HCT116 (cell line): ENCODE measurements at regions not wholly inside any gene's neighbourhood (a gene's known extent, or its start where the extent isn't known, plus 50 kb on each side); places are given as distances from the start of the nearest gene placed in this dataset.

ENCODE experiments used
- CEBPB ChIP-seq: IDR thresholded peaks from 2 replicates; pipeline ENCODE4 v1.6.1; 2012; ENCODE audit warnings: low read depth
- POLR2AphosphoS5 ChIP-seq: IDR thresholded peaks from 2 replicates; pipeline ENCODE4 v1.6.1; 2011; ENCODE audit warnings: mild to moderate bottlenecking, low read depth, low read length, moderate library complexity
- SRF ChIP-seq: IDR thresholded peaks from 2 replicates; pipeline ENCODE4 v1.6.1; 2012; ENCODE audit warnings: low read depth
- YY1 ChIP-seq: IDR thresholded peaks from 2 replicates; pipeline ENCODE4 v1.6.1; 2011; ENCODE audit warnings: low read length, low read depth, moderate library complexity, mild to moderate bottlenecking; ENCODE audit not compliant: insufficient replicate concordance; ENCODE audit errors: extremely low read depth
- TF ChIP-seq, protein P1 (sequence below), 3 experiments: fragments of 200-600 bp in 1 of 3; sonication (generic) in 1 of 3; IDR thresholded peaks in 2 of 3; conservative IDR thresholded peaks in 1 of 3; 2 replicates each; pipeline ENCODE4 v1.5.1; 2012 to 2017; ENCODE audit warnings: low read depth in 2 of 3, low read length in 2 of 3, antibody characterized with exemption in 1 of 3, borderline replicate concordance in 1 of 3, control low read depth in 1 of 3, mild to moderate bottlenecking in 1 of 3, mixed read lengths in 1 of 3, mixed run types in 1 of 3, moderate library complexity in 1 of 3; ENCODE audit not compliant: insufficient read depth in 1 of 3
- TF ChIP-seq, protein P2 (sequence below): IDR thresholded peaks from 2 replicates; pipeline ENCODE4 v1.6.1; 2011; ENCODE audit warnings: mild to moderate bottlenecking, low read length, moderate library complexity; ENCODE audit not compliant: insufficient replicate concordance; ENCODE audit errors: extremely low read depth

GRCh38 chrX:117510453-117510852 is 606.2 kb downstream of the KLHL13 start:
- TF ChIP-seq, protein P1, sequence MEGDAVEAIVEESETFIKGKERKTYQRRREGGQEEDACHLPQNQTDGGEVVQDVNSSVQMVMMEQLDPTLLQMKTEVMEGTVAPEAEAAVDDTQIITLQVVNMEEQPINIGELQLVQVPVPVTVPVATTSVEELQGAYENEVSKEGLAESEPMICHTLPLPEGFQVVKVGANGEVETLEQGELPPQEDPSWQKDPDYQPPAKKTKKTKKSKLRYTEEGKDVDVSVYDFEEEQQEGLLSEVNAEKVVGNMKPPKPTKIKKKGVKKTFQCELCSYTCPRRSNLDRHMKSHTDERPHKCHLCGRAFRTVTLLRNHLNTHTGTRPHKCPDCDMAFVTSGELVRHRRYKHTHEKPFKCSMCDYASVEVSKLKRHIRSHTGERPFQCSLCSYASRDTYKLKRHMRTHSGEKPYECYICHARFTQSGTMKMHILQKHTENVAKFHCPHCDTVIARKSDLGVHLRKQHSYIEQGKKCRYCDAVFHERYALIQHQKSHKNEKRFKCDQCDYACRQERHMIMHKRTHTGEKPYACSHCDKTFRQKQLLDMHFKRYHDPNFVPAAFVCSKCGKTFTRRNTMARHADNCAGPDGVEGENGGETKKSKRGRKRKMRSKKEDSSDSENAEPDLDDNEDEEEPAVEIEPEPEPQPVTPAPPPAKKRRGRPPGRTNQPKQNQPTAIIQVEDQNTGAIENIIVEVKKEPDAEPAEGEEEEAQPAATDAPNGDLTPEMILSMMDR (IDR thresholded peaks at IDR 0.05 in 2 of 3, conservative IDR thresholded peaks at IDR 0.05 in 1 of 3; ENCODE audit: borderline replicate concordance in 1 of 3, insufficient read depth in 1 of 3, low read depth in 2 of 3, low read length in 2 of 3) = peak; percentile 7 to 25 (median 13); a peak in 2 of 6 replicates
- TF ChIP-seq POLR2AphosphoS5 (no peak), YY1 (no peak), SRF (no peak), CEBPB (no peak)
- TF ChIP-seq, protein P2, sequence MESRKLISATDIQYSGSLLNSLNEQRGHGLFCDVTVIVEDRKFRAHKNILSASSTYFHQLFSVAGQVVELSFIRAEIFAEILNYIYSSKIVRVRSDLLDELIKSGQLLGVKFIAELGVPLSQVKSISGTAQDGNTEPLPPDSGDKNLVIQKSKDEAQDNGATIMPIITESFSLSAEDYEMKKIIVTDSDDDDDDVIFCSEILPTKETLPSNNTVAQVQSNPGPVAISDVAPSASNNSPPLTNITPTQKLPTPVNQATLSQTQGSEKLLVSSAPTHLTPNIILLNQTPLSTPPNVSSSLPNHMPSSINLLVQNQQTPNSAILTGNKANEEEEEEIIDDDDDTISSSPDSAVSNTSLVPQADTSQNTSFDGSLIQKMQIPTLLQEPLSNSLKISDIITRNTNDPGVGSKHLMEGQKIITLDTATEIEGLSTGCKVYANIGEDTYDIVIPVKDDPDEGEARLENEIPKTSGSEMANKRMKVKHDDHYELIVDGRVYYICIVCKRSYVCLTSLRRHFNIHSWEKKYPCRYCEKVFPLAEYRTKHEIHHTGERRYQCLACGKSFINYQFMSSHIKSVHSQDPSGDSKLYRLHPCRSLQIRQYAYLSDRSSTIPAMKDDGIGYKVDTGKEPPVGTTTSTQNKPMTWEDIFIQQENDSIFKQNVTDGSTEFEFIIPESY = no peak
